ENCODE measurements at regions not wholly inside any gene's neighbourhood (a gene's known extent, or its start where the extent isn't known, plus 50 kb on each side); places are given as distances from the start of the nearest gene placed in this dataset.

DNA sequence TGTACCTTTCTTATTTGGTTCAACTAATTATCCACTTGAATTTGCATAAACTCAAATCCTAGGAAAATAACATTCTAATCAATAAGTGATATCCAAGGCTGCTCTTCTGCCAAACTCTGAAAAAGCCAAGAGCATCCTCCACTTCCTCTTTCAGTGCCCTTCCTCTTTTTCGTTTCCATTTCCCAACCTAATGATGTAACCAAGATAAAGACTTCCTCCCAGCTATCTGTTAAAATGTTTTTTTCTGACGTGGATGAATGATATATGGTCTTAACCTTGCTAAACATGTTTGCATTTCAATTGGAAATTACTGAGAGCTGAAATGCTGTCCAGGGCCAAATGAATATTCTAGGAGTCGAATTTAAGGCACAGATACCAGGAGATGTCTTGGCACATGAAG, 459.5 kb upstream of the PDE3A start:
- Histone ChIP-seq H3K36me3 (no peaks in the 10 kb centered on the region), H3K4me3 (no peak overlapping the region), H3K27ac (peak overlapping the region in 1 of 10 donors; percentile 24), H3K9me3 (no peaks in the 10 kb centered on the region), H3K27me3 (no peaks in the 10 kb centered on the region), H3K4me1 (peaks cover 0 to 18% (median 0%) of the 10 kb centered on the region in 9 donors)
- TF ChIP-seq CTCF (IDR thresholded peaks at IDR 0.05) = no peak
- WGBS, 2 donors = 27 to 39% methylated on average over 3 of the region's 3 CpGs
- DNase-seq (no peak), ATAC-seq (no peak)
- intact Hi-C loops (cut with DNase I) = no loop called here

DNA sequence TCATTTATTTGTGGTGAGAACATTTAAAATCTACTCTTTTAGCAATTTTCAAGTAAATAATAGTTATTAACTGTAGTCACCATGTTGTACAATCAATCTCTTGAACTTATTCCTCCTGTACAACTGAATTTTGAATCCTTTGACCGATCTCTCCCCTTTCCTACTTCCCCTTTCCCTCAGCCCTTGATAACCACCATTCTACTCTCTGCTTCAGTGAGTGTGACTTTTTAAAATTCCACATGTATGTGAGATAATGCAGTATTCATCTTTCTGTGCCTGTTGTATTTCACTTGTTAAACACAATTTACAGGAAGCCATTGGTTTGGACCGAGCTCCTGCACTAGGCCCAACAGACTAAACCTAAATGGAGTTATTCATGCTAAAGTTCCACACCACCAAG, 458.9 kb upstream of the PDE3A start:
- Histone ChIP-seq H3K36me3 (no peaks in the 10 kb centered on the region), H3K4me3 (no peak overlapping the region), H3K9me3 (no peaks in the 10 kb centered on the region), H3K27me3 (no peaks in the 10 kb centered on the region), H3K4me1 (peaks cover 0 to 18% (median 0%) of the 10 kb centered on the region in 9 donors), H3K27ac (peak overlapping the region in 2 of 10 donors; percentile 15 to 24)
- WGBS, 2 donors = 45% methylated on average over 2 of the region's 2 CpGs
- TF ChIP-seq CTCF (IDR thresholded peaks at IDR 0.05) = no peak
- DNase-seq (no peak), ATAC-seq (no peak)
- intact Hi-C loops (cut with DNase I) = no loop called here

- intact Hi-C loops (cut with DNase I) = loop anchor here in 7 of 10 donors (5.0 to 10.0 kb wide), 7 partner anchors 304 to 714 kb away; no protein-coding TSS in a partner anchor
- Histone ChIP-seq H3K36me3 (no peaks in the 10 kb centered on the region), H3K4me1 (peaks cover 0 to 18% (median 0%) of the 10 kb centered on the region in 9 donors), H3K27me3 (no peaks in the 10 kb centered on the region), H3K9me3 (no peaks in the 10 kb centered on the region), H3K4me3 (no peak overlapping the region), H3K27ac (no peak overlapping the region)
- ATAC-seq = no peak
- DNase-seq = no peak
- 55 to 64% methylated on average over 3 of the region's 3 CpGs for WGBS, 2 donors
- TF ChIP-seq CTCF (IDR thresholded peaks at IDR 0.05) = no peak
Measured at GRCh38 chr12:19910681-19911080, 457.7 kb upstream of the PDE3A start.

- intact Hi-C loops (cut with DNase I) = loop anchor here in 7 of 10 donors (5.0 to 10.0 kb wide), 7 partner anchors 302 to 712 kb away; no protein-coding TSS in a partner anchor
- DNase-seq = no peak
- H3K4me3 ChIP-seq = no peak overlapping the region
Measured at GRCh38 chr12:19912991-19913390, 455.3 kb upstream of the PDE3A start.

More at GRCh38 chr12:19912991-19913390, 455.3 kb upstream of the PDE3A start:
- peak in 1 of 8 donors; percentile 18 for ATAC-seq
- 57 to 87% methylated on average over 5 of the region's 5 CpGs for WGBS, 2 donors
- TF ChIP-seq CTCF (IDR thresholded peaks at IDR 0.05) = no peak
- peaks cover 0 to 31% (median 7%) of the 10 kb centered on the region in 9 donors for H3K4me1 ChIP-seq
- H3K9me3 ChIP-seq = no peaks in the 10 kb centered on the region
- no peak overlapping the region for H3K27ac ChIP-seq
- no peaks in the 10 kb centered on the region for H3K36me3 ChIP-seq
- H3K27me3 ChIP-seq = no peaks in the 10 kb centered on the region

Measured in heart right ventricle (tissue), 16 donors.